ENCODE measurements at regions not wholly inside any gene's neighbourhood (a gene's known extent, or its start where the extent isn't known, plus 50 kb on each side); places are given as distances from the start of the nearest gene placed in this dataset.

DNA sequence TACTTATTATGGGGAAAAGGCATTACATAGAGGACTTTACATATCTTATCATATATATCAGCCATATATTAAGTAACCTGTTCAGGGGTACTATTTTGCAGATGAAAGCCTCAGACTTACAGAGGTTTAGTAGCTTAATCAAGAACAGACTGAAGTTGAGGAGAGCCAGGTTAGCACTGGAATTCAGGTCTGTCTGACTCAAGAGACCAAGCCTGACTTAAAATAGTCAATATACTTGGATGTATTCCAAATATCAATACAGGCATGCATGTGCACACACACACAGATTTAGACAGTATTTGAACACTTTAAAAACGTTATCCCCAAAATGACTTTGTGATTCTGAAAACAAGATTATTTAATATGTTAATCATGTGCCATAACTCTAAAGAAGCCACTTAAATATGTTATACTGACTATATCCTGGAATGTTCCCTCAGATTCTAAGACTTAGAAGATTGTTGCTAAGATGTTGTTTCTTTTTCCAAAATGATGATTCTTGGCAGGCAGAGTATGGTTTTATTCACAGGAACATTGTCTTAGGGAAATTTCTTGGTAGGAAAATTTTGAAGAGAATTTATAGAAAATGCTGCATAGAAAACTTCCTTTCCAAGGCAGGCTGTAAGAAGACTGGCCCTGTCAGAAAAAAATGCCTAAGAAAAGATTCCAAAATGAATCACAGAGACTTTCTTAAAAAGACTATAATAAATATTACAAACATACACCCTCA lies 61.6 kb downstream of the ADAMTS1 start:
- TF ChIP-seq POLR2A (IDR thresholded peaks at IDR 0.05; ENCODE audit: low read length) (no peak), EP300 (IDR thresholded peaks at IDR 0.05) (no peak), MAX (IDR thresholded peaks at IDR 0.05) (no peak), CTCF (IDR thresholded peaks at IDR 0.05) (no peak), BCL3 (IDR thresholded peaks at IDR 0.05) (no peak), JUNB (IDR thresholded peaks at IDR 0.05) (no peak), PHF8 (IDR thresholded peaks at IDR 0.05; ENCODE audit: borderline replicate concordance, low read depth) (no peak), SMC3 (IDR thresholded peaks at IDR 0.05) (no peak), RNF2 (IDR thresholded peaks at IDR 0.05; ENCODE audit: borderline replicate concordance, low read depth) (no peak), GATA3 (IDR thresholded peaks at IDR 0.05; ENCODE audit: borderline replicate concordance) (no peak), JUN (IDR thresholded peaks at IDR 0.05) (no peak), ELK1 (IDR thresholded peaks at IDR 0.05; ENCODE audit: low read depth, low read length) (no peak), RCOR1 (IDR thresholded peaks at IDR 0.05; ENCODE audit: low read depth, low read length) (no peak), USF2 (IDR thresholded peaks at IDR 0.05) (no peak)

Data from A549 (cell line).